ENCODE measurements at regions not wholly inside any gene's neighbourhood (a gene's known extent, or its start where the extent isn't known, plus 50 kb on each side); places are given as distances from the start of the nearest gene placed in this dataset.

- DNase-seq, result no peak
Measured at GRCh38 chr11:110974731-110975130, 262.5 kb upstream of the ARHGAP20 start.

- DNase-seq, result peak in 1 of 2 donors; percentile 11
Measured at GRCh38 chr11:110973401-110973980, 261.3 kb upstream of the ARHGAP20 start.

GRCh38 chr11:110972640-110973039, 260.4 kb upstream of the ARHGAP20 start:
- DNase-seq, result peak; percentile 78 to 81

GRCh38 chr11:110972106-110972505, 259.9 kb upstream of the ARHGAP20 start:
- no peak for DNase-seq

GRCh38 chr11:110971140-110971539, 258.9 kb upstream of the ARHGAP20 start:
- peak in 1 of 2 donors; percentile 19 for DNase-seq

GRCh38 chr11:110968348-110969062, 256.3 kb upstream of the ARHGAP20 start:
- peak; percentile 58 to 77 for DNase-seq

- DNase-seq, result no peak
Measured at GRCh38 chr11:110966131-110966530, 253.9 kb upstream of the ARHGAP20 start.

- no peak for DNase-seq
Measured at GRCh38 chr11:110962921-110963320, 250.7 kb upstream of the ARHGAP20 start.

GRCh38 chr11:110960167-110960566, 247.9 kb upstream of the ARHGAP20 start:
- no peak for DNase-seq

GRCh38 chr11:110958216-110958615, 246.0 kb upstream of the ARHGAP20 start:
- no peak for DNase-seq

GRCh38 chr11:110955776-110956175, 243.5 kb upstream of the ARHGAP20 start:
- DNase-seq, result peak; percentile 47 to 57

GRCh38 chr11:110951950-110952503, 239.8 kb upstream of the ARHGAP20 start:
- no peak for DNase-seq

- DNase-seq, result no peak
Measured at GRCh38 chr11:110951037-110951949, 239.1 kb upstream of the ARHGAP20 start.

- DNase-seq, result no peak
Measured at GRCh38 chr11:110948112-110948511, 235.9 kb upstream of the ARHGAP20 start.

GRCh38 chr11:110947096-110947495, 234.9 kb upstream of the ARHGAP20 start:
- DNase-seq, result no peak

- no peak for DNase-seq
Measured at GRCh38 chr11:110939471-110939870, 227.2 kb upstream of the ARHGAP20 start.

GRCh38 chr11:110935018-110935640, 222.9 kb upstream of the ARHGAP20 start:
- no peak for DNase-seq

GRCh38 chr11:110929129-110929528, 216.9 kb upstream of the ARHGAP20 start:
- no peak for DNase-seq

GRCh38 chr11:110928391-110928790, 216.2 kb upstream of the ARHGAP20 start:
- DNase-seq, result no peak

GRCh38 chr11:110921742-110922521, 209.7 kb upstream of the ARHGAP20 start:
- no peak for DNase-seq

GRCh38 chr11:110919241-110919922, 207.1 kb upstream of the ARHGAP20 start:
- peak; percentile 58 to 59 for DNase-seq
